Esophagus squamous epithelium (tissue), 5 donors: ENCODE measurements at regions not wholly inside any gene's neighbourhood (a gene's known extent, or its start where the extent isn't known, plus 50 kb on each side); places are given as distances from the start of the nearest gene placed in this dataset.

ENCODE experiments used
- DNase-seq: peaks from one replicate; lab custom pipeline; 2025; lab: John Stamatoyannopoulos, UW
- H3K27ac ChIP-seq, 4 donors: fragments of 200-600 bp; sonication (generic); one replicate each; pipeline ENCODE4 v1.5.1; 2016 to 2019; ENCODE audit warnings: mild to moderate bottlenecking in 1 of 4
- H3K27me3 ChIP-seq, 4 donors: fragments of 200-600 bp; sonication (generic); 1 replicate in 3 of 4; 2 replicates in 1 of 4; pipeline versions ENCODE4 v1.5.1 to v1.6.0; 2017 to 2021; ENCODE audit warnings: antibody characterized with exemption in 1 of 4
- H3K36me3 ChIP-seq, 3 donors: fragments of 200-600 bp; sonication (generic); one replicate each; pipeline ENCODE4 v1.5.1; 2016 to 2019
- H3K4me1 ChIP-seq, 3 donors: fragments of 200-600 bp; sonication (generic); one replicate each; pipeline ENCODE4 v1.5.1; 2017 to 2019
- H3K4me3 ChIP-seq, 4 donors: fragments of 200-600 bp; sonication (generic); 1 replicate in 3 of 4; 2 replicates in 1 of 4; pipeline ENCODE4 v1.5.1; 2016 to 2019; ENCODE audit warnings: mild to moderate bottlenecking in 2 of 4, moderate library complexity in 1 of 4
- H3K9me3 ChIP-seq, 3 donors: fragments of 200-600 bp; sonication (generic); one replicate each; pipeline ENCODE4 v1.5.1; 2016 to 2019
- CTCF ChIP-seq, 6 experiments: fragments of 450-650 bp in 4 of 6; fragments of 200-600 bp in 2 of 6; sonication (generic) in 2 of 6; IDR thresholded peaks; one replicate each; pipeline ENCODE4 v1.5.1; 2016 to 2019; ENCODE audit warnings: antibody characterized with exemption in 6 of 6, mild to moderate bottlenecking in 4 of 6, moderate library complexity in 4 of 6
- POLR2A ChIP-seq, 4 donors: fragments of 450-650 bp; IDR thresholded peaks; one replicate each; pipeline ENCODE4 v1.6.1; 2017; ENCODE audit warnings: antibody characterized with exemption in 4 of 4, mild to moderate bottlenecking in 4 of 4, moderate library complexity in 3 of 4
- WGBS, 2 donors: methylation state at CpG; one replicate each; pipeline ENCODE4 v1.1.5; 2018; 5-methylcytosine and 5-hydroxymethylcytosine counted together
- intact Hi-C: fragments of 100-400 bp; cut with DNase I; formaldehyde crosslinking; loops from one replicate; pipeline ENCODE4 v1.15.0; 2022
- donor health status: DM: yes; HTN: yes; CAD: no.

DNA sequence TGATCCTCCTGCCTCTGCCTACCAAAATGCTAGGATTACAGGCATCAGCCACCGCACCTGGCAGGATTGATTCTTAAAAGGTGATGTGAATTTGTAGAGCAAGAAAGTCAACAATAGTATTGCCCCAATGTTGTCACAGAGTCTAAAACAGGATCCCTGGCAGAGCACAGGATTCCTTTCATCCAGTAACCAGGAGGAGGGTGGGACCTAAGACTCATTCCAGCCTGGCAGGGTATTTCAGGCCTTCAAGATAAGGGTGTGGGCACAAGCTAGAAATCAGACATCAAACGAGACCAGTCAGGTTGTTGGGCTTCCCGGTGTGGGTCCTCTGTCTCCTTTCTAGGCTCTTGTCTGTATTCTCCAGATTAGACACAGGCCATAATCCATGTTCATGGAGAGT is 511.4 kb downstream of the BCL11A start:
- H3K4me3 ChIP-seq, result no peak overlapping the region
- no peaks in the 10 kb centered on the region for H3K36me3 ChIP-seq
- 54 to 58% methylated on average over 2 to 3 of the region's 3 CpGs for WGBS, 2 donors
- H3K27ac ChIP-seq, result no peak overlapping the region
- no peak for DNase-seq
- H3K9me3 ChIP-seq, result no peaks in the 10 kb centered on the region
- H3K4me1 ChIP-seq, result peaks cover 0 to 5% (median 0%) of the 10 kb centered on the region in 3 donors
- H3K27me3 ChIP-seq, result no peaks in the 10 kb centered on the region
- intact Hi-C loops, result no loop called here
- no peak for TF ChIP-seq POLR2A (IDR thresholded peaks at IDR 0.05)
- TF ChIP-seq CTCF (IDR thresholded peaks at IDR 0.05), result no peak

DNA sequence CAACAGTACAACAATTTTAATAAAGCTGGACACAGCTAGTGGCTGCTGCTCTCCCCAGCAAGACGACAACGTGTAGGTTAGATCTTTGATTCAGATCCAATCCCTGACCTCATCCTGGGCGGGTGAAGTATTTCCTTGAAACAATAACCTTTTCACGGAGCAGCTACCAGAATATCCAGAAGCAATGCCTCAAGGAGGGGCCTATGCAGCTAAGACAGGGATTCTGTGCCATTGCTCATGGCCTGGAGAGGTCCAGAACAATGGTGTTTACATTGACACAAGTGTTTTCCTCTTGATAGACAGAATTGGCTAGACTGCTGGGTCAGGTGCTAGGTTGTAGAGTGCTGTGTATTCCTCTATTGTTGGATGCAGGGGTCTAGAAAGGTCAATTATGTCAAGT is 520.1 kb downstream of the BCL11A start:
- no peak overlapping the region for H3K27ac ChIP-seq
- H3K36me3 ChIP-seq, result no peaks in the 10 kb centered on the region
- H3K4me1 ChIP-seq, result no peaks in the 10 kb centered on the region
- no peak for TF ChIP-seq POLR2A (IDR thresholded peaks at IDR 0.05)
- TF ChIP-seq CTCF (IDR thresholded peaks at IDR 0.05), result no peak
- no peak for DNase-seq
- no peak overlapping the region for H3K4me3 ChIP-seq
- no peaks in the 10 kb centered on the region for H3K27me3 ChIP-seq
- 47 to 48% methylated on average over 4 of the region's 4 CpGs for WGBS, 2 donors
- intact Hi-C loops, result no loop called here
- peaks cover 0 to 9% (median 3%) of the 10 kb centered on the region in 3 donors for H3K9me3 ChIP-seq

- Histone ChIP-seq H3K27ac (no peak overlapping the region), H3K27me3 (no peaks in the 10 kb centered on the region), H3K4me3 (no peak overlapping the region), H3K36me3 (no peaks in the 10 kb centered on the region), H3K4me1 (no peaks in the 10 kb centered on the region), H3K9me3 (peaks cover 0 to 9% (median 3%) of the 10 kb centered on the region in 3 donors)
- intact Hi-C loops, result no loop called here
- TF ChIP-seq POLR2A (IDR thresholded peaks at IDR 0.05) (no peak), CTCF (IDR thresholded peaks at IDR 0.05) (no peak)
- DNase-seq, result no peak
- 40 to 63% methylated on average over 1 of the region's 1 CpG for WGBS, 2 donors
Observed at GRCh38 chr2:60029566-60029883, 523.9 kb downstream of the BCL11A start.

GRCh38 chr2:60028849-60029565 is 524.4 kb downstream of the BCL11A start:
- DNase-seq, result no peak
- Histone ChIP-seq H3K4me1 (no peaks in the 10 kb centered on the region), H3K27me3 (no peaks in the 10 kb centered on the region), H3K27ac (no peak overlapping the region), H3K9me3 (peaks cover 0 to 9% (median 3%) of the 10 kb centered on the region in 3 donors), H3K36me3 (no peaks in the 10 kb centered on the region), H3K4me3 (no peak overlapping the region)
- WGBS, 2 donors, result 32 to 39% methylated on average over 3 of the region's 3 CpGs
- intact Hi-C loops, result no loop called here
- TF ChIP-seq POLR2A (IDR thresholded peaks at IDR 0.05) (no peak), CTCF (IDR thresholded peaks at IDR 0.05) (no peak)

- intact Hi-C loops, result no loop called here
- 76 to 91% methylated on average over 2 of the region's 2 CpGs for WGBS, 2 donors
- DNase-seq, result no peak
- Histone ChIP-seq H3K4me3 (no peak overlapping the region), H3K36me3 (no peaks in the 10 kb centered on the region), H3K27me3 (no peaks in the 10 kb centered on the region), H3K9me3 (no peaks in the 10 kb centered on the region), H3K27ac (no peak overlapping the region), H3K4me1 (no peaks in the 10 kb centered on the region)
- no peak for TF ChIP-seq CTCF (IDR thresholded peaks at IDR 0.05)
- no peak for TF ChIP-seq POLR2A (IDR thresholded peaks at IDR 0.05)
Observed at GRCh38 chr2:60025496-60025895, 528.0 kb downstream of the BCL11A start.
